ENCODE measurements at regions not wholly inside any gene's neighbourhood (a gene's known extent, or its start where the extent isn't known, plus 50 kb on each side); places are given as distances from the start of the nearest gene placed in this dataset.
"Not testable (repeated sequence)": the region's sequence is repeated elsewhere in the genome, so short reads cannot be mapped to it uniquely, and the experiment has no call there.

- intact Hi-C loops (cut with DNase I), result no loop called here
- no peak for DNase-seq
Measured at GRCh38 chr4:30989508-30989907, 269.3 kb downstream of the PCDH7 start.

GRCh38 chr4:30996841-30997240 is 276.7 kb downstream of the PCDH7 start:
- intact Hi-C loops (cut with DNase I), result no loop called here
- DNase-seq, result no peak

GRCh38 chr4:31005037-31005436 is 284.9 kb downstream of the PCDH7 start:
- DNase-seq, result peak in 1 of 10 donors; percentile 24
- intact Hi-C loops (cut with DNase I), result no loop called here

GRCh38 chr4:31007858-31008257 is 287.7 kb downstream of the PCDH7 start:
- intact Hi-C loops (cut with DNase I), result no loop called here
- no peak for DNase-seq

- intact Hi-C loops (cut with DNase I), result no loop called here
- no peak for DNase-seq
Measured at GRCh38 chr4:31009926-31010325, 289.8 kb downstream of the PCDH7 start.

GRCh38 chr4:31015123-31015522 is 295.0 kb downstream of the PCDH7 start:
- DNase-seq, result no peak

GRCh38 chr4:31016322-31017061 is 296.3 kb downstream of the PCDH7 start:
- DNase-seq, result no peak
- intact Hi-C loops (cut with DNase I), result no loop called here

More at GRCh38 chr4:31015123-31015522, 295.0 kb downstream of the PCDH7 start:
- intact Hi-C loops (cut with DNase I), result no loop called here

- intact Hi-C loops (cut with DNase I), result no loop called here
- no peak for DNase-seq
Measured at GRCh38 chr4:31020363-31020762, 300.2 kb downstream of the PCDH7 start.

GRCh38 chr4:31021008-31021407 is 300.8 kb downstream of the PCDH7 start:
- intact Hi-C loops (cut with DNase I), result no loop called here
- DNase-seq, result no peak

GRCh38 chr4:31022702-31023101 is 302.5 kb downstream of the PCDH7 start:
- intact Hi-C loops (cut with DNase I), result no loop called here
- DNase-seq, result no peak

- DNase-seq, result no peak
- intact Hi-C loops (cut with DNase I), result no loop called here
Measured at GRCh38 chr4:31023109-31023508, 302.9 kb downstream of the PCDH7 start.

GRCh38 chr4:31023742-31024141 is 303.6 kb downstream of the PCDH7 start:
- DNase-seq, result no peak
- intact Hi-C loops (cut with DNase I), result no loop called here

- intact Hi-C loops (cut with DNase I), result not testable (repeated sequence)
- peak in 2 of 10 donors; percentile 55 to 68 for DNase-seq
Measured at GRCh38 chr4:31024781-31025180, 304.6 kb downstream of the PCDH7 start.

GRCh38 chr4:31026256-31026655 is 306.1 kb downstream of the PCDH7 start:
- no peak for DNase-seq
- intact Hi-C loops (cut with DNase I), result no loop called here

GRCh38 chr4:31034550-31034949 is 314.4 kb downstream of the PCDH7 start:
- intact Hi-C loops (cut with DNase I), result no loop called here

GRCh38 chr4:31035761-31036160 is 315.6 kb downstream of the PCDH7 start:
- intact Hi-C loops (cut with DNase I), result no loop called here
- DNase-seq, result no peak

More at GRCh38 chr4:31034550-31034949, 314.4 kb downstream of the PCDH7 start:
- DNase-seq, result no peak

- intact Hi-C loops (cut with DNase I), result no loop called here
- no peak for DNase-seq
Measured at GRCh38 chr4:31037703-31038102, 317.5 kb downstream of the PCDH7 start.

GRCh38 chr4:31039382-31039781 is 319.2 kb downstream of the PCDH7 start:
- DNase-seq, result no peak
- intact Hi-C loops (cut with DNase I), result no loop called here

- intact Hi-C loops (cut with DNase I), result no loop called here
- DNase-seq, result no peak
Measured at GRCh38 chr4:31040106-31040505, 319.9 kb downstream of the PCDH7 start.

GRCh38 chr4:31041385-31041784 is 321.2 kb downstream of the PCDH7 start:
- intact Hi-C loops (cut with DNase I), result no loop called here
- DNase-seq, result no peak

- no peak for DNase-seq
- intact Hi-C loops (cut with DNase I), result no loop called here
Measured at GRCh38 chr4:31041853-31042252, 321.7 kb downstream of the PCDH7 start.

- DNase-seq, result no peak
- intact Hi-C loops (cut with DNase I), result no loop called here
Measured at GRCh38 chr4:31043382-31044062, 323.4 kb downstream of the PCDH7 start.
